ENCODE measurements at regions not wholly inside any gene's neighbourhood (a gene's known extent, or its start where the extent isn't known, plus 50 kb on each side); places are given as distances from the start of the nearest gene placed in this dataset.

DNA sequence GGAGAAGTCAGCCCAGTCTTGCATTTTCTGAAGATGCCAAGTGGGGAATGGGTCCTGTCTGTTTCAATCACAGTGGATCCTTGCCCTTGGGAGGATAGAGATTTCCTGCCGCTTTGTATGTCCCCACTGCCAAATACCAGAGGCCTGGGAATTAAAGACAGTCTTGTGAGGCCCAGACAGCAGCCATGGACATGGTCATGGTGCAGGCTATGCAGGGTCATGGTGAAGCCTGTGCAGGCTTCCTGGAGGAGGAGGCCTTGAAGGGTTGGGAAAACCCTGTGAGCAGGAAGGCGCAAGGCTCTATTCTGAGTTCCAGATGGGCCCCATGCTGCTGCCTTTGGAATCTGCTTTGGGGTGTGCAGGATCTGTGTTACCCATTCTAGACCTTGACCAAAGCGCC lies 57.3 kb upstream of the PITX1 start (continued):
- TF ChIP-seq ZNF891 (CRISPR knock-in tag; IDR thresholded peaks at IDR 0.05), result no peak
- TF ChIP-seq CEBPB (IDR thresholded peaks at IDR 0.05; ENCODE audit: borderline replicate concordance, low read depth, low read length), result no peak

- no peak for TF ChIP-seq SKIL (CRISPR knock-in tag; IDR thresholded peaks at IDR 0.05; ENCODE audit: borderline replicate concordance)
- no peak for TF ChIP-seq CBX1 (IDR thresholded peaks at IDR 0.05; ENCODE audit: low read depth)
- TF ChIP-seq, protein P1, sequence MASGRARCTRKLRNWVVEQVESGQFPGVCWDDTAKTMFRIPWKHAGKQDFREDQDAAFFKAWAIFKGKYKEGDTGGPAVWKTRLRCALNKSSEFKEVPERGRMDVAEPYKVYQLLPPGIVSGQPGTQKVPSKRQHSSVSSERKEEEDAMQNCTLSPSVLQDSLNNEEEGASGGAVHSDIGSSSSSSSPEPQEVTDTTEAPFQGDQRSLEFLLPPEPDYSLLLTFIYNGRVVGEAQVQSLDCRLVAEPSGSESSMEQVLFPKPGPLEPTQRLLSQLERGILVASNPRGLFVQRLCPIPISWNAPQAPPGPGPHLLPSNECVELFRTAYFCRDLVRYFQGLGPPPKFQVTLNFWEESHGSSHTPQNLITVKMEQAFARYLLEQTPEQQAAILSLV (CRISPR knock-in tag; IDR thresholded peaks at IDR 0.05; ENCODE audit: borderline replicate concordance), result no peak
- no peak for TF ChIP-seq FOXK2 (IDR thresholded peaks at IDR 0.05)
- no peak for TF ChIP-seq NBN (conservative IDR thresholded peaks at IDR 0.05)
- no peak for TF ChIP-seq PAF1 (CRISPR knock-in tag; IDR thresholded peaks at IDR 0.05)
- Histone ChIP-seq H3K9me3 (ENCODE audit: low read length) (no peaks in the 10 kb centered on the region), H3K4me2 (ENCODE audit: low read depth, low read length) (no peak overlapping the region), H3K4me3 (replicated peaks in 1 of 3; ENCODE audit: insufficient read depth in 1 of 3, low read depth in 2 of 3, low read length in 3 of 3) (no peak overlapping the region), H3K27me3 (ENCODE audit: control insufficient read depth in 1 of 2, insufficient read depth in 2 of 2, low read length in 2 of 2) (no peaks in the 10 kb centered on the region), H3K27ac (ENCODE audit: extremely low read length, insufficient read depth, low read length) (no peak overlapping the region), H3K79me2 (ENCODE audit: insufficient read depth, low read length) (no peaks in the 10 kb centered on the region), H3K36me3 (replicated peaks in 1 of 2; ENCODE audit: control insufficient read depth in 1 of 2, insufficient read depth in 2 of 2, low read length in 2 of 2) (no peaks in the 10 kb centered on the region), H3K9ac (ENCODE audit: insufficient read depth, low read depth, low read length) (no peak overlapping the region), H4K20me1 (ENCODE audit: insufficient read depth, low read length) (no peaks in the 10 kb centered on the region), H3K4me1 (ENCODE audit: insufficient read depth, low read length) (peaks cover 6% of the 10 kb centered on the region), H2AFZ (ENCODE audit: low read length) (no peak overlapping the region)
- FAIRE-seq (no peak), DNase-seq (ENCODE audit: low spot score) (no peak), ATAC-seq (no peak)
- ChIA-PET POLR2A (no interaction called here), CTCF (ENCODE audit: low intra/inter-chr PET ratio, low total read pairs) (no interaction called here)
- in situ Hi-C loops (cut with HindIII; ENCODE audit: extremely low pct_ligation_motif_present, low pct_unique_long_range_greater_than_20kb) (no loop called here), intact Hi-C loops (cut with micrococcal nuclease; ENCODE audit: unreplicated experiment) (no loop called here)
- BruUV-seq (replicated peaks), result no TSS peak
- 94% methylated on average over 3 of the region's 3 CpGs for WGBS (ENCODE audit: low lambda C conversion rate)
These were observed 55.9 kb upstream of the PITX1 start for GRCh38 chr5:135089912-135090311.

Data from HepG2 (cell line).